ENCODE measurements at regions not wholly inside any gene's neighbourhood (a gene's known extent, or its start where the extent isn't known, plus 50 kb on each side); places are given as distances from the start of the nearest gene placed in this dataset.

GRCh38 chr16:73912850-73913249 lies 383.8 kb upstream of the PSMD7 start:
- DNase-seq (ENCODE audit: low read depth in 6 of 9, low spot score in 9 of 9): no peak
- H3K27me3 ChIP-seq (ENCODE audit: control insufficient read depth in 2 of 2, insufficient read depth in 1 of 2, low read length in 1 of 2): peaks cover 0 to 2% of the 10 kb centered on the region in 2 donors
- no peaks in the 10 kb centered on the region for H3K36me3 ChIP-seq (ENCODE audit: control insufficient read depth in 2 of 2, insufficient read depth in 2 of 2, low read length in 1 of 2)
- H3K4me1 ChIP-seq (ENCODE audit: control insufficient read depth in 2 of 2, insufficient read depth in 2 of 2, low read length in 2 of 2): no peaks in the 10 kb centered on the region
- 97% methylated on average over 1 of the region's 1 CpG for WGBS
- H3K9me3 ChIP-seq (ENCODE audit: control insufficient read depth in 2 of 2, insufficient read depth in 1 of 2, low read length in 1 of 2): no peaks in the 10 kb centered on the region
- H3K27ac ChIP-seq (ENCODE audit: low read depth in 1 of 2, low read length in 1 of 2): no peak overlapping the region
- H3K4me3 ChIP-seq (ENCODE audit: low read length in 2 of 2): no peak overlapping the region

- Histone ChIP-seq H3K36me3 (ENCODE audit: control insufficient read depth in 2 of 2, insufficient read depth in 2 of 2, low read length in 1 of 2) (no peaks in the 10 kb centered on the region), H3K27me3 (ENCODE audit: control insufficient read depth in 2 of 2, insufficient read depth in 1 of 2, low read length in 1 of 2) (peaks cover 0 to 2% of the 10 kb centered on the region in 2 donors), H3K4me3 (ENCODE audit: low read length in 2 of 2) (no peak overlapping the region), H3K9me3 (ENCODE audit: control insufficient read depth in 2 of 2, insufficient read depth in 1 of 2, low read length in 1 of 2) (no peaks in the 10 kb centered on the region), H3K4me1 (ENCODE audit: control insufficient read depth in 2 of 2, insufficient read depth in 2 of 2, low read length in 2 of 2) (no peaks in the 10 kb centered on the region), H3K27ac (ENCODE audit: low read depth in 1 of 2, low read length in 1 of 2) (no peak overlapping the region)
- DNase-seq (ENCODE audit: low read depth in 6 of 9, low spot score in 9 of 9): no peak
- 83% methylated on average over 3 of the region's 3 CpGs for WGBS
These were observed 384.3 kb upstream of the PSMD7 start for GRCh38 chr16:73912281-73912680.

DNA sequence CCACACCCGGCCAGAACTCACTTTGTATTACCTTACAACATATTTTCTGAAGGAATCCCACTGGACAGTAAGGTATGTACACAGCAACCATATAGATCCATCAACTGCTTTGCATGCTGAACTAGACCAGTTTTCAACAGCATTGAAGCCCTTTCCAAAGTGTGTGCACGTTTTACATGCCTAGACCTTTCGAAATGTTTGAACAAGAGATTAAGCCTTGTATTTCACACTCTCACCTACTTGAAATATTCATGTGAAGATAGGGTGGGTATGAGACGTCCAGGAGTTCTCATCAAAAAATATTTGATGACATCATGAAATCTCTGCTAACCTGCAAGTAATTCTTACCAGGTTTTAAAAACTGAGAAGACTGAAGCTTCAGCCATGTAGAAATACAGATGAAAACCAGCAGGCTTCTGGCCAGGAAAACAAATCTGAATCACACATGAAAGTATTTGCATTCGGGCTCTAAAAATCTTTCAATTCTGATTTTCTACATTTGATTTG lies 387.0 kb upstream of the PSMD7 start:
- WGBS: 91% methylated on average over 5 of the region's 5 CpGs
- DNase-seq (ENCODE audit: low read depth in 6 of 9, low spot score in 9 of 9): no peak
- no peak overlapping the region for H3K27ac ChIP-seq (ENCODE audit: low read depth in 1 of 2, low read length in 1 of 2)

GRCh38 chr16:73891129-73891542 lies 405.5 kb upstream of the PSMD7 start:
- Histone ChIP-seq H3K27ac (ENCODE audit: low read depth in 1 of 2, low read length in 1 of 2) (peak overlapping the region in 1 of 2 donors; percentile 25), H3K4me3 (ENCODE audit: low read length in 2 of 2) (peak overlapping the region in 1 of 2 donors; percentile 35), H3K4me1 (ENCODE audit: control insufficient read depth in 2 of 2, insufficient read depth in 2 of 2, low read length in 2 of 2) (peaks cover 3% of the 10 kb centered on the region in 2 donors), H3K36me3 (ENCODE audit: control insufficient read depth in 2 of 2, insufficient read depth in 2 of 2, low read length in 1 of 2) (no peaks in the 10 kb centered on the region), H3K9me3 (ENCODE audit: control insufficient read depth in 2 of 2, insufficient read depth in 1 of 2, low read length in 1 of 2) (no peaks in the 10 kb centered on the region), H3K27me3 (ENCODE audit: control insufficient read depth in 2 of 2, insufficient read depth in 1 of 2, low read length in 1 of 2) (peaks cover 0 to 22% of the 10 kb centered on the region in 2 donors)
- peak in 7 of 9 donors; percentile 12 to 52 (median 21) for DNase-seq (ENCODE audit: low read depth in 6 of 9, low spot score in 9 of 9)
- WGBS: 2% methylated on average over 7 of the region's 7 CpGs

More for the DNA sequence above, 387.0 kb upstream of the PSMD7 start:
- Histone ChIP-seq H3K4me1 (ENCODE audit: control insufficient read depth in 2 of 2, insufficient read depth in 2 of 2, low read length in 2 of 2) (no peaks in the 10 kb centered on the region), H3K9me3 (ENCODE audit: control insufficient read depth in 2 of 2, insufficient read depth in 1 of 2, low read length in 1 of 2) (no peaks in the 10 kb centered on the region), H3K4me3 (ENCODE audit: low read length in 2 of 2) (no peak overlapping the region), H3K36me3 (ENCODE audit: control insufficient read depth in 2 of 2, insufficient read depth in 2 of 2, low read length in 1 of 2) (no peaks in the 10 kb centered on the region), H3K27me3 (ENCODE audit: control insufficient read depth in 2 of 2, insufficient read depth in 1 of 2, low read length in 1 of 2) (peaks cover 0 to 2% of the 10 kb centered on the region in 2 donors)

DNA sequence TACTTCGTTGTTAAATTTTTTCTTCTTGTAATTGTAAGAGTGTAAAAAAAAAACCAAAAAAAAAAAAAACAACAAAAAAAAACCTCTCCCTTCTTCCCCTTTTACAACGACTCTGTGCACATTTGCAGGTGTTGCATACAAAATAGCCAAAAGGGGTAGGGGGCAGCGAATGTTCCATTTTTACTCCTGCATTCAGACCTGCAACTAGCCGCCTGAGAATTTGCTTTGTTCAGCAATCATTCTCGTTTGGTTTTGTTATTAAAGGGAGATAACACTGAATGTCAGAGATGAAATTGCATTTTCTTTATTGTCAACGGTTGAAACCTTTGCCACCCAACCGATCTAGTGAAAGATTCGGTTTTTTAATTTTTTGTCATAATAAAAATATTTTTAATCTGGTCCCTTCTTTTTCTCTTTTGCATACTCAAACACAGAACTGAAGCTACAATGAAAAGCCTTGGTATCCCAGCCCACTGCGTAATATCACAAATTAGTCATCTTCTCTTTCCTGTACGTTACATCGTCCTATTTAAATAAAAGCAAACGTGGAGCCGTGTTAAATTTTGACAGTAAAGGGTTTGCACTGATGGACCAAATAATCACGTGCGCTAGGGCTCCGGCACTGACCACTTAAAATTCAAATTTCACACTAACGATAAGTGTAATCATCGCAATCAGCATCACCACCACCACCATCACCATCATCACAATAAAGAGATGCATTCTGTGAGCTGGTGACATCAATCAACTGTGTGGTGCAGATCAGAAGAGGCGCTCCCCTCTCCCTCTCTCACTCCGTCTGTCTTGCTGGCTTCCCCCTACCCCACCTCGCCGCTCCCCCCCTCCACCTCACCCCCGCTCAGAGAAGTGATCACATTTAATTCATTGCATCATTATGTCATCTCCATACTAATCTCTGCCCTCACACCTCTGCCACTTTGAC lies 406.2 kb upstream of the PSMD7 start:
- Histone ChIP-seq H3K27me3 (ENCODE audit: control insufficient read depth in 2 of 2, insufficient read depth in 1 of 2, low read length in 1 of 2) (peaks cover 0 to 22% of the 10 kb centered on the region in 2 donors), H3K27ac (ENCODE audit: low read depth in 1 of 2, low read length in 1 of 2) (no peak overlapping the region), H3K9me3 (ENCODE audit: control insufficient read depth in 2 of 2, insufficient read depth in 1 of 2, low read length in 1 of 2) (no peaks in the 10 kb centered on the region), H3K4me3 (ENCODE audit: low read length in 2 of 2) (peak overlapping the region in 1 of 2 donors; percentile 35), H3K36me3 (ENCODE audit: control insufficient read depth in 2 of 2, insufficient read depth in 2 of 2, low read length in 1 of 2) (no peaks in the 10 kb centered on the region), H3K4me1 (ENCODE audit: control insufficient read depth in 2 of 2, insufficient read depth in 2 of 2, low read length in 2 of 2) (peaks cover 3% of the 10 kb centered on the region in 2 donors)
- 13% methylated on average over 23 of the region's 23 CpGs for whole genome bisulfite sequencing
- no peak for DNase-seq (ENCODE audit: low read depth in 6 of 9, low spot score in 9 of 9)

- Histone ChIP-seq H3K27me3 (ENCODE audit: control insufficient read depth in 2 of 2, insufficient read depth in 1 of 2, low read length in 1 of 2) (peaks cover 0 to 22% of the 10 kb centered on the region in 2 donors), H3K4me1 (ENCODE audit: control insufficient read depth in 2 of 2, insufficient read depth in 2 of 2, low read length in 2 of 2) (peaks cover 3% of the 10 kb centered on the region in 2 donors), H3K4me3 (ENCODE audit: low read length in 2 of 2) (no peak overlapping the region), H3K36me3 (ENCODE audit: control insufficient read depth in 2 of 2, insufficient read depth in 2 of 2, low read length in 1 of 2) (no peaks in the 10 kb centered on the region), H3K27ac (ENCODE audit: low read depth in 1 of 2, low read length in 1 of 2) (no peak overlapping the region), H3K9me3 (ENCODE audit: control insufficient read depth in 2 of 2, insufficient read depth in 1 of 2, low read length in 1 of 2) (no peaks in the 10 kb centered on the region)
- WGBS: 67% methylated on average over 13 of the region's 13 CpGs
- DNase-seq (ENCODE audit: low read depth in 6 of 9, low spot score in 9 of 9): no peak
These were observed 407.6 kb upstream of the PSMD7 start for GRCh38 chr16:73888840-73889490.

- no peak overlapping the region for H3K27ac ChIP-seq (ENCODE audit: low read depth in 1 of 2, low read length in 1 of 2)
- H3K27me3 ChIP-seq (ENCODE audit: control insufficient read depth in 2 of 2, insufficient read depth in 1 of 2, low read length in 1 of 2): peaks cover 0 to 22% of the 10 kb centered on the region in 2 donors
- peaks cover 3% of the 10 kb centered on the region in 2 donors for H3K4me1 ChIP-seq (ENCODE audit: control insufficient read depth in 2 of 2, insufficient read depth in 2 of 2, low read length in 2 of 2)
- peak in 2 of 9 donors; percentile 3 to 31 for DNase-seq (ENCODE audit: low read depth in 6 of 9, low spot score in 9 of 9)
- 24% methylated on average over 8 of the region's 8 CpGs for WGBS
- H3K4me3 ChIP-seq (ENCODE audit: low read length in 2 of 2): no peak overlapping the region
- H3K9me3 ChIP-seq (ENCODE audit: control insufficient read depth in 2 of 2, insufficient read depth in 1 of 2, low read length in 1 of 2): no peaks in the 10 kb centered on the region
- H3K36me3 ChIP-seq (ENCODE audit: control insufficient read depth in 2 of 2, insufficient read depth in 2 of 2, low read length in 1 of 2): no peaks in the 10 kb centered on the region
These were observed 408.7 kb upstream of the PSMD7 start for GRCh38 chr16:73887911-73888310.

GRCh38 chr16:73886426-73886825 lies 410.2 kb upstream of the PSMD7 start:
- Histone ChIP-seq H3K4me1 (ENCODE audit: control insufficient read depth in 2 of 2, insufficient read depth in 2 of 2, low read length in 2 of 2) (peaks cover 3% of the 10 kb centered on the region in 2 donors), H3K27me3 (ENCODE audit: control insufficient read depth in 2 of 2, insufficient read depth in 1 of 2, low read length in 1 of 2) (peaks cover 0 to 16% of the 10 kb centered on the region in 2 donors), H3K4me3 (ENCODE audit: low read length in 2 of 2) (no peak overlapping the region), H3K36me3 (ENCODE audit: control insufficient read depth in 2 of 2, insufficient read depth in 2 of 2, low read length in 1 of 2) (no peaks in the 10 kb centered on the region), H3K27ac (ENCODE audit: low read depth in 1 of 2, low read length in 1 of 2) (no peak overlapping the region), H3K9me3 (ENCODE audit: control insufficient read depth in 2 of 2, insufficient read depth in 1 of 2, low read length in 1 of 2) (no peaks in the 10 kb centered on the region)
- no peak for DNase-seq (ENCODE audit: low read depth in 6 of 9, low spot score in 9 of 9)
- WGBS: 92% methylated on average over 10 of the region's 10 CpGs

DNA sequence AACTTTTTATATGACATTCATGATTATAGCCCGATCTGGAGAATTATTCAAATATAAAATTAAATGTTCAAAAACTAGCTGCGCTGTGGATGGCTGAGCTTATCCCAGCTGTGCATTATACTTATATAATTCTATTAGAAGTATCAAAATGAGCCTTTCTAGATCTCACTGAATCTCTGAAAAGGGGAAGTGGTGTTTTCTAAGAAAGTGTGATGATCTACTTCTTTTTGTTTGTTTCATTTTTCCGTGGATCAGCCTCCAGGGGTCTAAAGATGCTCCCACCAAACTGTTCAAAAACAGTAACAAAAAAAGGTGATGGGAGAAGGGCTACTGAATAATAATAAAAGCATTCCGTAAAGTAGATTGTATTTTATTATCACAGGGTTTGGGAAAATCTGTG lies 411.3 kb upstream of the PSMD7 start:
- no peaks in the 10 kb centered on the region for H3K9me3 ChIP-seq (ENCODE audit: control insufficient read depth in 2 of 2, insufficient read depth in 1 of 2, low read length in 1 of 2)
- no peak overlapping the region for H3K27ac ChIP-seq (ENCODE audit: low read depth in 1 of 2, low read length in 1 of 2)
- no peaks in the 10 kb centered on the region for H3K36me3 ChIP-seq (ENCODE audit: control insufficient read depth in 2 of 2, insufficient read depth in 2 of 2, low read length in 1 of 2)
- no peak overlapping the region for H3K4me3 ChIP-seq (ENCODE audit: low read length in 2 of 2)
- peaks cover 0 to 11% of the 10 kb centered on the region in 2 donors for H3K27me3 ChIP-seq (ENCODE audit: control insufficient read depth in 2 of 2, insufficient read depth in 1 of 2, low read length in 1 of 2)
- DNase-seq (ENCODE audit: low read depth in 6 of 9, low spot score in 9 of 9): no peak
- peaks cover 0 to 3% of the 10 kb centered on the region in 2 donors for H3K4me1 ChIP-seq (ENCODE audit: control insufficient read depth in 2 of 2, insufficient read depth in 2 of 2, low read length in 2 of 2)
- WGBS: 76% methylated on average over 4 of the region's 4 CpGs

All from thymus (tissue), 11 donors.